HG03064 (cell line): ENCODE measurements at regions not wholly inside any gene's neighbourhood (a gene's known extent, or its start where the extent isn't known, plus 50 kb on each side); places are given as distances from the start of the nearest gene placed in this dataset.
A peak's percentile ranks its signal among the peaks of the same experiment; 100 is the strongest.

Experiments used
- ATAC-seq: cut with Tn5 transposase; IDR thresholded peaks from one replicate; pipeline ENCODE4 v1.9.1; 2021; ENCODE audit warnings: low read depth; ENCODE audit not compliant: unreplicated experiment

GRCh38 chr12:85352016-85352415 lies 72.0 kb downstream of the ALX1 start:
- ATAC-seq, result no peak

- no peak for ATAC-seq
These were observed 76.8 kb downstream of the ALX1 start for GRCh38 chr12:85356596-85357385.

GRCh38 chr12:85357609-85358008 lies 77.6 kb downstream of the ALX1 start:
- ATAC-seq, result no peak

- no peak for ATAC-seq
These were observed 78.7 kb downstream of the ALX1 start for GRCh38 chr12:85358715-85359114.

- no peak for ATAC-seq
These were observed 83.6 kb downstream of the ALX1 start for GRCh38 chr12:85363382-85364190.

GRCh38 chr12:85367936-85368335 lies 87.9 kb downstream of the ALX1 start:
- ATAC-seq, result no peak

GRCh38 chr12:85369365-85370154 lies 89.5 kb downstream of the ALX1 start:
- ATAC-seq, result no peak

- no peak for ATAC-seq
These were observed 93.0 kb downstream of the ALX1 start for GRCh38 chr12:85373045-85373444.

- no peak for ATAC-seq
These were observed 95.0 kb downstream of the ALX1 start for GRCh38 chr12:85374981-85375380.

GRCh38 chr12:85385406-85385805 lies 105.4 kb downstream of the ALX1 start:
- no peak for ATAC-seq

GRCh38 chr12:85390266-85390665 lies 110.2 kb downstream of the ALX1 start:
- ATAC-seq, result no peak

GRCh38 chr12:85392508-85392907 lies 112.5 kb downstream of the ALX1 start:
- ATAC-seq, result no peak

GRCh38 chr12:85393606-85394005 lies 113.6 kb downstream of the ALX1 start:
- no peak for ATAC-seq

GRCh38 chr12:85394065-85394464 lies 114.0 kb downstream of the ALX1 start:
- ATAC-seq, result no peak

GRCh38 chr12:85394809-85395208 lies 114.8 kb downstream of the ALX1 start:
- ATAC-seq, result no peak

- no peak for ATAC-seq
These were observed 125.2 kb downstream of the ALX1 start for GRCh38 chr12:85405262-85405661.

- ATAC-seq, result no peak
These were observed 125.9 kb downstream of the ALX1 start for GRCh38 chr12:85405781-85406522.

- ATAC-seq, result no peak
These were observed 133.2 kb downstream of the ALX1 start for GRCh38 chr12:85413266-85413665.

GRCh38 chr12:85422762-85423161 lies 142.7 kb downstream of the ALX1 start:
- no peak for ATAC-seq

- ATAC-seq, result peak; percentile 32
These were observed 143.9 kb downstream of the ALX1 start for GRCh38 chr12:85423947-85424346.
